ENCODE measurements at regions not wholly inside any gene's neighbourhood (a gene's known extent, or its start where the extent isn't known, plus 50 kb on each side); places are given as distances from the start of the nearest gene placed in this dataset.
A peak's percentile ranks its signal among the peaks of the same experiment; 100 is the strongest.

GRCh38 chrX:10047631-10048030 lies 80.5 kb downstream of the CLDN34 start:
- no peak for TF ChIP-seq CTCF (conservative IDR thresholded peaks at IDR 0.05)
- H3K27ac ChIP-seq = peak overlapping the region; percentile 71

GRCh38 chrX:10048076-10048475 lies 80.9 kb downstream of the CLDN34 start:
- H3K27ac ChIP-seq = peak overlapping the region; percentile 71
- TF ChIP-seq CTCF (conservative IDR thresholded peaks at IDR 0.05) = no peak

- peak overlapping the region; percentile 71 for H3K27ac ChIP-seq
Measured at GRCh38 chrX:10048707-10049106, 81.5 kb downstream of the CLDN34 start.

GRCh38 chrX:10049236-10049635 lies 82.1 kb downstream of the CLDN34 start:
- peak overlapping the region; percentile 71 for H3K27ac ChIP-seq
- no peak for TF ChIP-seq CTCF (conservative IDR thresholded peaks at IDR 0.05)

More at GRCh38 chrX:10048707-10049106, 81.5 kb downstream of the CLDN34 start:
- TF ChIP-seq CTCF (conservative IDR thresholded peaks at IDR 0.05) = no peak

- no peak for TF ChIP-seq CTCF (conservative IDR thresholded peaks at IDR 0.05)
- no peak overlapping the region for H3K27ac ChIP-seq
Measured at GRCh38 chrX:10050481-10050880, 83.3 kb downstream of the CLDN34 start.

- no peak overlapping the region for H3K27ac ChIP-seq
- no peak for TF ChIP-seq CTCF (conservative IDR thresholded peaks at IDR 0.05)
Measured at GRCh38 chrX:10051866-10052480, 84.8 kb downstream of the CLDN34 start.

GRCh38 chrX:10052906-10053625 lies 85.9 kb downstream of the CLDN34 start:
- no peak overlapping the region for H3K27ac ChIP-seq
- no peak for TF ChIP-seq CTCF (conservative IDR thresholded peaks at IDR 0.05)
